Uterus (tissue), 2 donors: ENCODE measurements at regions not wholly inside any gene's neighbourhood (a gene's known extent, or its start where the extent isn't known, plus 50 kb on each side); places are given as distances from the start of the nearest gene placed in this dataset.

Experiments
- POLR2A ChIP-seq, 2 donors: fragments of 450-650 bp; IDR thresholded peaks; one replicate each; pipeline ENCODE4 v1.6.1; 2016; ENCODE audit warnings: antibody characterized with exemption in 2 of 2, mild to moderate bottlenecking in 1 of 2, moderate library complexity in 1 of 2
- TF ChIP-seq, protein P1 (sequence below), 4 experiments: fragments of 200-600 bp in 2 of 4; fragments of 450-650 bp in 2 of 4; sonication (generic) in 2 of 4; IDR thresholded peaks; one replicate each; pipeline ENCODE4 v1.5.1; 2016 to 2019; ENCODE audit warnings: antibody characterized with exemption in 4 of 4, mild to moderate bottlenecking in 2 of 4, moderate library complexity in 1 of 4

DNA sequence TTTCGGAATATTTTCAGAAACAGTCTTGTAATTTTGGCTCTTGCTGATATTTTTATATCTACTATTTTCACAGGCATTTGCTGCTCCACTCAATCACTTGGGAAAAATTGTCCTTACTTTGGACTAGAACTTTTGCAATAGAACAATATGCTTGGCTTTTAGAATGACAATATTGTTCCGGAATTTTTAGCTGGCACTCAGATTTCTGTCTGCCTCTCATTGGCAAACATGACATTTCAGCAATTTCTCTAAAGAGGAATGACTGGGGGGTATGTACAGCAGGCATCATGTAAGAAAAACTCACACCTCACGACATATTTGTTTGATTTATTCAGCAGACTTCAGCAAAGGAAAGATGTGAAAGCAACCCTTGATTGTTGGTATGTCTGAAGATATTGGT is 243.6 kb upstream of the GPRIN3 start:
- TF ChIP-seq, protein P1, sequence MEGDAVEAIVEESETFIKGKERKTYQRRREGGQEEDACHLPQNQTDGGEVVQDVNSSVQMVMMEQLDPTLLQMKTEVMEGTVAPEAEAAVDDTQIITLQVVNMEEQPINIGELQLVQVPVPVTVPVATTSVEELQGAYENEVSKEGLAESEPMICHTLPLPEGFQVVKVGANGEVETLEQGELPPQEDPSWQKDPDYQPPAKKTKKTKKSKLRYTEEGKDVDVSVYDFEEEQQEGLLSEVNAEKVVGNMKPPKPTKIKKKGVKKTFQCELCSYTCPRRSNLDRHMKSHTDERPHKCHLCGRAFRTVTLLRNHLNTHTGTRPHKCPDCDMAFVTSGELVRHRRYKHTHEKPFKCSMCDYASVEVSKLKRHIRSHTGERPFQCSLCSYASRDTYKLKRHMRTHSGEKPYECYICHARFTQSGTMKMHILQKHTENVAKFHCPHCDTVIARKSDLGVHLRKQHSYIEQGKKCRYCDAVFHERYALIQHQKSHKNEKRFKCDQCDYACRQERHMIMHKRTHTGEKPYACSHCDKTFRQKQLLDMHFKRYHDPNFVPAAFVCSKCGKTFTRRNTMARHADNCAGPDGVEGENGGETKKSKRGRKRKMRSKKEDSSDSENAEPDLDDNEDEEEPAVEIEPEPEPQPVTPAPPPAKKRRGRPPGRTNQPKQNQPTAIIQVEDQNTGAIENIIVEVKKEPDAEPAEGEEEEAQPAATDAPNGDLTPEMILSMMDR (IDR thresholded peaks at IDR 0.05), result no peak
- TF ChIP-seq POLR2A (IDR thresholded peaks at IDR 0.05), result no peak
